Posterior cingulate gyrus (tissue), 11 donors: ENCODE measurements at regions not wholly inside any gene's neighbourhood (a gene's known extent, or its start where the extent isn't known, plus 50 kb on each side); places are given as distances from the start of the nearest gene placed in this dataset.

Source experiments
- DNase-seq, 10 donors: peaks; one replicate each; pipeline versions ENCODE4 v3.0.0 to v3.0.0-alpha.2; 2020 to 2021; ENCODE audit warnings: mixed read lengths in 3 of 10
- intact Hi-C: fragments of 100-400 bp; cut with DNase I; formaldehyde crosslinking; loops from one replicate; pipeline ENCODE4 v1.15.1; 2023

- intact Hi-C loops, result no loop called here
These were observed 406.2 kb downstream of the TGFB2 start for GRCh38 chr1:218751208-218751948.

GRCh38 chr1:218752126-218752525, 407.0 kb downstream of the TGFB2 start:
- intact Hi-C loops, result no loop called here
- no peak for DNase-seq

More at GRCh38 chr1:218751208-218751948, 406.2 kb downstream of the TGFB2 start:
- DNase-seq, result peak in 1 of 10 donors; percentile 73

- no peak for DNase-seq
- intact Hi-C loops, result no loop called here
These were observed 409.3 kb downstream of the TGFB2 start for GRCh38 chr1:218754477-218754876.

- intact Hi-C loops, result no loop called here
- no peak for DNase-seq
These were observed 410.0 kb downstream of the TGFB2 start for GRCh38 chr1:218755128-218755527.

- intact Hi-C loops, result no loop called here
- no peak for DNase-seq
These were observed 413.9 kb upstream of the LYPLAL1 start for GRCh38 chr1:218759795-218760194.

GRCh38 chr1:218760601-218761570, 412.8 kb upstream of the LYPLAL1 start:
- DNase-seq, result no peak
- intact Hi-C loops, result no loop called here

- no peak for DNase-seq
- intact Hi-C loops, result no loop called here
These were observed 410.1 kb upstream of the LYPLAL1 start for GRCh38 chr1:218763538-218763937.

GRCh38 chr1:218765753-218766152, 407.9 kb upstream of the LYPLAL1 start:
- no peak for DNase-seq
- intact Hi-C loops, result no loop called here

- intact Hi-C loops, result no loop called here
- no peak for DNase-seq
These were observed 401.7 kb upstream of the LYPLAL1 start for GRCh38 chr1:218771931-218772330.

GRCh38 chr1:218772575-218772974, 401.1 kb upstream of the LYPLAL1 start:
- intact Hi-C loops, result no loop called here
- DNase-seq, result no peak

GRCh38 chr1:218775501-218776021, 398.1 kb upstream of the LYPLAL1 start:
- intact Hi-C loops, result no loop called here
- no peak for DNase-seq

GRCh38 chr1:218778257-218779126, 395.2 kb upstream of the LYPLAL1 start:
- DNase-seq, result no peak
- intact Hi-C loops, result no loop called here

- no peak for DNase-seq
- intact Hi-C loops, result no loop called here
These were observed 394.2 kb upstream of the LYPLAL1 start for GRCh38 chr1:218779341-218780100.

GRCh38 chr1:218783131-218783530, 390.5 kb upstream of the LYPLAL1 start:
- DNase-seq, result peak in 3 of 10 donors; percentile 8 to 62 (median 18)
- intact Hi-C loops, result no loop called here

- DNase-seq, result no peak
- intact Hi-C loops, result no loop called here
These were observed 389.8 kb upstream of the LYPLAL1 start for GRCh38 chr1:218783916-218784315.

- peak in 5 of 10 donors; percentile 8 to 88 (median 12) for DNase-seq
- intact Hi-C loops, result no loop called here
These were observed 387.8 kb upstream of the LYPLAL1 start for GRCh38 chr1:218785928-218786327.

GRCh38 chr1:218787826-218788225, 385.9 kb upstream of the LYPLAL1 start:
- DNase-seq, result no peak
- intact Hi-C loops, result no loop called here

GRCh38 chr1:218796773-218797172, 376.9 kb upstream of the LYPLAL1 start:
- intact Hi-C loops, result no loop called here
- no peak for DNase-seq

GRCh38 chr1:218802799-218803198, 370.9 kb upstream of the LYPLAL1 start:
- intact Hi-C loops, result no loop called here
- no peak for DNase-seq
